GM18505 (cell line): ENCODE measurements at regions not wholly inside any gene's neighbourhood (a gene's known extent, or its start where the extent isn't known, plus 50 kb on each side); places are given as distances from the start of the nearest gene placed in this dataset.

Experiments used
- ATAC-seq: cut with Tn5 transposase; IDR thresholded peaks from one replicate; pipeline ENCODE4 v1.9.1; 2021; ENCODE audit not compliant: unreplicated experiment
- POLR2A ChIP-seq: IDR thresholded peaks from 4 replicates; pipeline ENCODE4 v1.6.1; 2011; ENCODE audit warnings: borderline replicate concordance; ENCODE audit not compliant: insufficient read depth, insufficient read length; ENCODE audit errors: extremely low read depth

DNA sequence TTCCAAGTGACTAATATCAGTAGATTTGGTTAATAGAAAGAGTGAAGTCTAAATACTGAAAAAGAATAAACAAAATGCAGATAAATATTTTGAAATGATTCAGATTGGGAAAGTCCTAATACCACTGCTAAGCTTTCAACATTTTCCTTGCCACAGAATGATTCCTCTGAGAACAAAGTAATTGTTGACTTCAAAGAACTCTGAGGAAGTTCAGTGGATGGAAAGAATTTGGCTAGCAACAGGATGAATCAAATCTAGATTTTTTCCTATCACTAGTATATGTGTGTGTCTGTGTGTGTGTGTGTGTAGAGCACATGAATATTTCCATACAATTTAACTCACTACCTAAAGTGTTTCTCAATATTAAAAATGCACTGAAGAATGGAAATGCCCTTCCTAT is 107.9 kb upstream of the PREP start:
- TF ChIP-seq POLR2A, result no peak
- ATAC-seq, result no peak

DNA sequence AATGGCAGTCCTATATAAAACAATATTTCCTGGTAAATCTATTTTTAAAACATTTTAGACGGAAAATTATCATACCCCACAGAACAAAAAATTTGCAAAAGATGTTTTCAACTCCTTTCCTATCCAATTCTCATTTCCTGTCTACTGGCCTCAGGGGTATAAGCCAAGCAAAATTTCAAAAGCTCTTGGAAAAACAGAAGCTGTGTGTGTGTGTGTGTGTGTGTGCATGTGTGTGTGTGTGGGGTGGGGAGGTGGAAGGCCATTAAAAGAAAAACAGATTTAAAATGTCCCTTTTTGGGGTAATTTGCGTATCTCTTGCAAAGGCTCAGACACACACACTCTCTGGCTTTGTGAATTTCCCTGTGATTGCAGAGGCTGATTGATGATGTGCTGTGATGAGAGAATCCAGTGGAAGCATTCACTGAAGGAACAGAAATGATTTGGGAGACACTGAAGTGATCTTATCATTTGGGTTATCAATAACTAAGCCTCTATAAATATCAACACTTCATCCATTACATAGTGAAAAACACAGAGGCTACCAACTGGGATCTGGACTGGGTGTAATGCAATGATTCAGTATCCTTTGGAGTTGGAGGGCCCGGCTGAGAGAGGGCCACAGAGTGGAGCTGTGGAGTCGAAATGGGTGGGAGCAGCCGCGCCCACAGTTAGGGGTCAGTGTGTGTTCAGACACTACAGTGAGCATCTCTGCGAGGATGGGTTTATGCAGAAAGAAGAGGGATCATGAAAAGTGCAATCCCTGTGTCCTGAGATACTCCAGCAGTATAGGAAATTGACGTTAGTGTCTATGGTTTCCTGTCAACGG is 106.8 kb upstream of the PREP start:
- TF ChIP-seq POLR2A, result no peak
- ATAC-seq, result no peak

DNA sequence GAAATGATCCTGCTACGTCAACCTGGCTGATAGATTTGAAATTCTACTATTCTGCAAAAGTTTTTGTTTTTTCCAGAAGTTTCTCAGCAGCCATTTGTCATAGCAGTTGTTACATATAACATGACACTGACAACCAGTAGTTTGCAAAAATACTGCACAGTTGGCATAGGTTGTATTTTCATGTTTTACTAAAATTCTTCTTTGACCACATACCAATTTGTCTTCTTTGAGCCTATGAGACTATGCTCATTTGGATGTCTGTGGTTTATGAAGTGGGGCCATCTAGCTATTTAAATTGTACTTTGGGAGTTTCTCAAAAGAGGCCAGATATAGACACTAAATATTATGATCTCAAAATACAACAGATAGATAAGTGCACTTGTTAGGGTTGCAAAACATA is 104.9 kb upstream of the PREP start:
- TF ChIP-seq POLR2A, result no peak
- ATAC-seq, result no peak

DNA sequence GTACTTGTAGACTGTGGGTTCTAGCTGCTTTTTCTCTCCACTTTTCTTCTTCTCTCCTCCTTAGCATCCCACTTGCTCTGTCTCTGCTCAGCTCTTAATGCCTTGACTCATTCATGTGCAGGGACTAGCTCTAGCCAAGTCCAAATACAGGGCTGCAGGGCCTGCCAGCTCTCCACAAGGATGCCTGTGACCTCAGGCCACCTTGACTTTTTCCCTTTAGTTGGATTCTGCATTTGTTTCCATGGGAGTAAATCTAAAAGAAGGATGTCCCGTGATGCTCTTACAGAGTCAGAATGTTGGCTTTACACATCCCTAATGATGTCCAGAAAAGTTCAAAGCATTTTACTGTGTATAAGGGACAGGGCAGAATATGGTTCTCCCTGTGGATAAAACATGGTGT is 101.8 kb upstream of the PREP start:
- ATAC-seq, result no peak
- TF ChIP-seq POLR2A, result no peak

DNA sequence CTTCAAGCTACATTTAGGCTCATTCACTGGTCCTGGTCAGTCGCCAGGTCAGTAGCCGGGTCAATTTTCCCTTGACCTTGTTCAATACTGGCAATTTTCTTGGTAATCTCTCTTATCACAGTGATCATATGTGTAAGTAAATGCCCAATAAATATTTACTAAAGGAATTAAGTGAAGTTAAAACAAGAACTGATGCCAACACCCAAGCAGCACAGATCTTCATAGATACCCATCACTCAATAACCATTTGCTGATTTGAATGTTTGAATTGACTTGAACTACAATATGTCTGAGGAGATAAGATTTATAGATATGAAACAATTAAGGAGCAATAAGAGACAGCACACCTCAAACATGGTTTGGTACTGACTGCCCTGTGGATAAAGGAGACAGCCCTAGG is 100.8 kb upstream of the PREP start:
- TF ChIP-seq POLR2A, result no peak
- no peak for ATAC-seq

DNA sequence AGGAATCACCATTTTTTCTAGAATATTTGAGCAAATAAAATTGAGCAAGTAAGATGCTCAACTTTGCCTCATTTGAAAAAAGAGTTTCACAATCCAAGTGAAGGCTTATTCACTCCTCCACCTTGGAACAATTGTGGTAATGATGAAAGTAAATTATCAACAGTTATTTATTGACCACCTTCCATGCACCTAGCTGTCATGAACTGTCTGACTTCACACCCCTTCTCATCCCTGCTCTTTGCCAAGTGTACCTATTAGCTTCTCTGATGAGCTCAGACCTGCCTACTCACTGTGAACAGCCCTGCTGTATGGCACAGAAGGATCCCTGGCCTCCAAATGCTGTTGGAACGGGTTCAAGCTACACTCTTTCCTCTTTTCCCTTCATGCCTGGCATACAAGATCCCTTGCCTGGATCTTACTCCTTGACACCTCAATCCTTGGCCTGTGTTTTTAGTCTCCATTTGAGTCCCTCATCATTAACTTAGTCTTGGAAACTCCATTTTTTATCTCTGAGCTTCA is 99.0 kb upstream of the PREP start:
- ATAC-seq, result no peak
- no peak for TF ChIP-seq POLR2A

DNA sequence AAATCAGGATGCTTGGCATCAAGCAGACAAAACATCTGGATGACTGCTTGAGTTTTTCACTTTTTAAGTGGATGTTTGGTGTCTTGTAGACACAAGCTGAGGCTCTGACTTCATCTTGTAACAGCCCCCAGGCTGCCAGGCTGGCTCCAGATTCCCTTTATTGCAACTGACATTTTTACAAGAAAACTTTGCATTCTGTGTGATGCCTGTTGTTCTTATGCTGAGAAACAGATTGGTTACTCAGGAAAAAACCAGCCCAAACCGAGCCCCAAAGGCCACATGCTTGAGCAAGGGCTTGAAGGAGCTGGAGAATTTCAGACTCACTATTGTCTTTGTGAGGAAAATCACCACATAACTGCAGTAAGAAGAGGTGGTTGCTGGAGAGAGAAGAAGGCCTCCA is 98.4 kb upstream of the PREP start:
- TF ChIP-seq POLR2A, result no peak
- ATAC-seq, result no peak

DNA sequence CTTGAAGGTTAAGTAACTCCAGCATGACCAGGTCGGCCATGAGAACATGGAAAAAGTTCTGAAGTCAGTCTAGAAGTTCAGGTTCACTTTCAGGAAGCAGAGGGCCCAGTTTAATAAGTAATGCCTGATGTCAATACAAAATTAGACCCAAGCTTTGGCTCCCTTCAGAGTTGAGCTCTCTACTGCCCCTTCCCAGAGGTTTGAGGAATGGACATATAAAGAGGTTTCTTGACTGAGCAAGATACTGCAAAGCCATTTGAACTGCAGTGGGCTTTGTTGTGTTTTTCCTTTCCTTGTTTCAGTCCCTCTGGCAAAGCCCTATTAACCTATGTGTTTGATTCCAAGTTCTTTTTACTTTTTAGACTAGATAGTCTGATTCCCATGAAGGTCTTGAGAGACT is 97.8 kb upstream of the PREP start:
- TF ChIP-seq POLR2A, result no peak
- no peak for ATAC-seq

DNA sequence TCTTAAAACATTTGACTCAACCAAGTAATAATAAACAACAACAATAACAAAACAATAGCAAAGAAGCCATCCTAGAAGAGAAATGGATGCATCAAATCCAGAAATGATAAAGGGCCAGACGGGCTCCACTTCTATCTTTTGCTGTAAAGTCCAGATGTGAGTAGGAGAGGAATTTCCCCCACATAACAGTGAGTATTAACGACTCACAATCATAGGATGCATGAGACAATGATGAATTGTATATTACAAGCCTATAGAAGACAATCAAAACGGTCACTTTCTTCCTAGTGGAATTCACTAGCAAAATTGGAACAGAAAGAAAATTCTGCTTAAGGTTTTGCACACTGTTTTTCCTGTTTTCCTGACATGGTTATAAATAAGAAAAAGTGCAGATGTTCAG is 97.0 kb upstream of the PREP start:
- TF ChIP-seq POLR2A, result no peak

DNA sequence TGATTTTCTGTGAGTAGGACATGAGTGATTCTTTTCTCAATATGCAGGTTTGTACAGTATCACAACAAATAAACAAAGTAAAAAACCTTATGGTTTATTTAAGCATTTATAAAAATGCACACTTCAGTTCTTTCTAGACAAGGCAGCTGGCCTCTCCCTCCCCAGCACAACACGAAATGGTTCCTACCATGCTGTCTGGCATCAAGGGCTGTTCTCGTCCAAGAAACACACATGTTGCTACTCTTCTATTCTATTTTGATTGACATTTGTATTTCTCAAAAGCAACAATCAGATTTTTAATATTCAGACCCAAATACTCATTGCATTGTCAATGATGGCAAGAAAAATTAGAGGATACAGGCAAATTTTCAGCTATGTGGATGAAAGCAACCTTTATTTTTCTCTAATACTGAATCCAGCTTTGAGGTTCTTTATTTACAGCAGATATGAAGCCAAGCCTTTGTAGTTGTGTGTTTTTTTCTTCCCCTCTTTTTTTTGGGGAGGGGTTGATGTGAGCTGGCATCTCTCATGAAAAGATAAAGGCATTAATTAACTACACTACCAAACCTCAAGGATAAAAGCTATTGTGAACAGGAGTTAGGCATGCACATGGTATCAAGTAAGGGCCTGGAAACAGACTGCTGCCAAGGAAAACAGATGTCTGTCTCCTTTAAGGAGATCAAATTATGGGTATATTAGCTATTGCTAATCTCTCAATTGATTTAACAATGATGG is 96.4 kb upstream of the PREP start:
- no peak for ATAC-seq
- TF ChIP-seq POLR2A, result no peak

More for the DNA sequence above, 97.0 kb upstream of the PREP start:
- no peak for ATAC-seq

DNA sequence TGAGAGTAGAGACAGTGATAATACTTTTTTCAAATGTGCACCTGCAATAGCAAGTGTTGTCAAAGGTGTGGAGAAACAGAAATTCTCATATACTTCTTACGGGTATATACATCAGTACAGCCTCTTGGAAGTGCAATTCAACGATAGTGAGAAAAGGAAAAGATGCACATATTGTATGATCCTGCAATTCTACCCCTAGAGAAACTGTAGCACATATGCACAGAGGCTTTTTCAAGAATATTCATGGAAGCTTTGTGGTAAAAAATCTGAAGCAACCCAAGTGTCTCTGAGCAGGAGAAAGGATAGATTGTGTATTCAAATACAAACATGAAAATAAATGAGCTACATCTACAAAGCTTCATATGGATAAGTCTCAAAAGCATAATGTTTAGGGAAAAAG is 94.7 kb upstream of the PREP start:
- TF ChIP-seq POLR2A, result no peak
- no peak for ATAC-seq

DNA sequence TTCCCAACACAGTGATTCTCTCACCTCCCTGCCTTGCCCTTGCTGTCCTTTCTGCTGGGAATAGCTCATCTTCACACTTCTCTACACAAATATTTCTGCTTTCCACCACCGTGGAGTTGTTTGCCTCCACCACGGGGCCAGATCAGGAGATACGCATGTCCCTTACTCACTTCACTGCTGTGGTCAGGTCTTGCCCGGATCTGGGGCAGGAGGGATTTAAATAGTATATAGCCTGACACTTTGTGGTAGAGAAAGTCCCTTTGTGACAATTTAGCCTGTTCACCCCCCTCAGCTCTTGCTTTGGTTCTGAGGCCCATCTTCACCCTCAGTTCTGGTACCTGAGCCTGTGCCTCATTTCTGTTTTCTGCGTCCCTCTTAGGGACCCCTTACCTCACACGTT is 92.6 kb upstream of the PREP start:
- no peak for TF ChIP-seq POLR2A
- no peak for ATAC-seq

DNA sequence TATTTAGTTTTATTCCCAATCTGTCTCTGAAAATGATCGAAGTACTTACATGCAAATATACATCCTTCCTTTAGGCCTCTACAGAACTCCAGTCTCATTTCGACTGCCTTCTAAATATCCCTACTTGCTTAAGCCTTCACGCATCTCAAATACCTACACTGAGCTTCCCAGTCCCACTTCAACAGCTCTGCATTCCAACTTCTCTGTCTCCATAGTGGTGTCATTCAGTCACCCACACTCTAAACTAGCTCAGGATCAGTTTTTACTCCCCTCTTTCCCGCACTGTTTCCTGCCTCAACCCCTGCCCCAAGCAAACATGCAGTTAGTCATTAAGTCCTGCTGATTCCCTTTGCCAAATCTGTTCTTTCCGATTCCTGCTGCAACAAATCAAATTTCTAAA is 91.8 kb upstream of the PREP start:
- no peak for ATAC-seq
- TF ChIP-seq POLR2A, result no peak

DNA sequence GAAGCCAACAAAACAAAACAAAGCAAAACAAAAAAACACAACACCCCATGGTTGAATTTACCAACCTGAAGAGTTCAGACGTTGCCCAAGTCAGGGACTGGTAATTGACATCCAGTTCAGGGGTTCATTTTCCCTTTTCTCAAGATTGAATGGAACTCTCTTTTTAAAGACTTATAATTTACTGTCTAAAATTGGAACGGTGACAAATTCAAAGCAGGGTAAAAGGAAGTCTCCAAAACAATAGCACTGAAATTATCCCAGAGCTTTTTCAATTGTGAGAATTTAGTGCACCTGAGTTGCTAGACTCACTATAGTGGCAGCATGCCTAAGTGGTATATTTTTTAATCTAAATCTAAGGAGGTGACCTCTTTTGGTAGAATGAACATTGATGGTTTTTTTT is 90.9 kb upstream of the PREP start:
- TF ChIP-seq POLR2A, result no peak
- peak; percentile 16 for ATAC-seq
